SKM-1 treated with dmso at 0.1 percent for 144 hours (cell line): ENCODE measurements at regions not wholly inside any gene's neighbourhood (a gene's known extent, or its start where the extent isn't known, plus 50 kb on each side); places are given as distances from the start of the nearest gene placed in this dataset.

Experiments used
- DNase-seq: peaks from one replicate; lab custom pipeline; 2025; ENCODE audit not compliant: unreplicated experiment; lab: John Stamatoyannopoulos, UW

- no peak for DNase-seq
These were observed 142.5 kb upstream of the ROBO1 start for GRCh38 chr3:79910337-79910736.

GRCh38 chr3:79906106-79906505 lies 138.3 kb upstream of the ROBO1 start:
- no peak for DNase-seq

DNA sequence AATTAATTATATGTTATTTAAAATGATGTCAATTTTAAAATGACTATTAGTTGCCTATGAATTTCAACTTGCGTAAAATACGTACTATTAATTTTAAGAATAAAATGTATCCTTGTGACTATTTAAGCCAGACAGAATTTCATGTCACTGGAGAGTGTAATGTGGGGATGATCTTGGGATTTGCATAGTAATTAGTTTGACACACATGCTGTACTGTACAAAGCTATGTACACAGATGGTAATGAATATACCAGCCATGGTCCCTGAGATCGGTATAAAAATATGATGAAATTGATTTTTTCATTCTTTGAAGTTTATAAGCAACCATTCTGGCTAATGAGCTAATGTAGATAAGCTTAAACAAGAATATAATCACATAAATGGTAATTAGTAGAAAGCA lies 134.4 kb upstream of the ROBO1 start:
- DNase-seq, result no peak

DNA sequence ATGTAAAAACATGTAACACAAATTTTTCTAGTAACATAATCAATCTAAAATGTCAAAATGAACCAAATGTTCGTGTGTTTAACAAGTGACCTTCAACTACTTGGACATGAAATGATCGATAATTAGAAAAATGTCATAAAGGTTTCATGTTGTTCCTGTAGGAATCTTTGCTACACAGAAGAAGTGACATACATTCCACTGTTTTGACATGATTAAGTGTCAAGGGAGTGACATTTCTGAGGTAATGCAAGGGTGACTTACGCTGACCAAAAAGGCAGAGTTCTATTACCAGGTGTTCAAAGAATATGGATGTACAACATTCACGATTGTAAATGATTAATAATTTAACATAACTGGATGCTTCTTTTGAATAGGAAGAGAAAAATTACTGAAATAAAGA lies 131.1 kb upstream of the ROBO1 start:
- DNase-seq, result no peak

GRCh38 chr3:79896086-79896485 lies 128.3 kb upstream of the ROBO1 start:
- no peak for DNase-seq

GRCh38 chr3:79887213-79887612 lies 119.4 kb upstream of the ROBO1 start:
- no peak for DNase-seq

GRCh38 chr3:79886204-79886603 lies 118.4 kb upstream of the ROBO1 start:
- DNase-seq, result no peak

- DNase-seq, result no peak
These were observed 117.6 kb upstream of the ROBO1 start for GRCh38 chr3:79885407-79885806.

- DNase-seq, result no peak
These were observed 116.6 kb upstream of the ROBO1 start for GRCh38 chr3:79884354-79884753.

DNA sequence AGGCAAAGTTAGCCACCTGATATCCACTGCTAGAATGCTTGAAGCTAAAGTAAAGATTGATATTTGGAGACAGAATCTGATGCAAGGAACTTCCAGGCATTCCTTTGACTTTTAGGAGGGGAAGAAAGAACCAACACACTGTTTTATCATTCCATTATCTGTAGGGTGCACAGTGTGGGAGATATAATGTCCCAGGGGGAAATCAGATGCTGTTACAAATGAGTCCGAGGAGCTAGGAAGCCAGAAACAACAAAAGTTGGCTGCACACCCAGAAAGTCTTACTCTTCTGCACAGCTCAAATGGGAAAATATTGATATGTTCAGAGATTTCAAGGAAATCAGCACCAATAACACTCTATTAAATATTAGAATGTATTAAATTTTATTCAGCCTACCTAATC lies 113.6 kb upstream of the ROBO1 start:
- no peak for DNase-seq

GRCh38 chr3:79878708-79879107 lies 110.9 kb upstream of the ROBO1 start:
- no peak for DNase-seq

DNA sequence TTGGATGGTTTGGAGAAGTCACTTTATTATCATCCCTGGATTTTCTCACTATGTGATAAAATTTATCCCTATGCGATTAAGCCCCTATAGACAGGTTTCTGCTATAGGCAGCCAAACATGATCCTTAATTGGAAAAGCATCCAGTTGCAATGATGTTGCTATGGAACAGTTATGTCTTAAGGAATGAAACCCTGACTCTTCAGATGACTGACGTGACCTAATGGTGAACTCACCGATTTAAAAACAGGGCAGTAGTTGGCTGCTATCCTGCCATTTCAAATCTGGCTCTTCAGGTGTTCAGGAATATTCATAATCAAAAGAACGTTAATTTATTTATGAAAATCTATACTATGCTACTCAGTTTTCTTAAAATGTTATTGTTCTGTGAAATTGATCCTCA lies 106.8 kb upstream of the ROBO1 start:
- no peak for DNase-seq

DNA sequence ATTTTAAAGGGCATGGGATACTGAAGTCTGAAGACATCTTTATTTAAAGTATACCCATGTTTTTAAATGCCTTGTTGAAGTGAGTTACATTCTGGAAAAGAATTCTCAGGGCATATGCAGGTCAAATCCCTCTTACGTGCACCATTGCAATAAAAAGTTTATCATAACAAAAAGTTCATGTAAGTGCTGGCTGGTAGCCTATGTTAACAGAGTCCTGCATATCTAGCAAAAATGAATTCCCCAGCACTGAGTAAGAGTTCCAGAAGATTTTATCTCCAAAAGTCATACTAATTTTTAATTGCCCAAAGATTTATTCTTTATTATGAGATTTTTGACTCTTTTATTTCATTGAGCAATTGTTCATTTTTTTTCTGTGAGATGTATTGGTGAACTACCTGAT lies 104.7 kb upstream of the ROBO1 start:
- no peak for DNase-seq

DNA sequence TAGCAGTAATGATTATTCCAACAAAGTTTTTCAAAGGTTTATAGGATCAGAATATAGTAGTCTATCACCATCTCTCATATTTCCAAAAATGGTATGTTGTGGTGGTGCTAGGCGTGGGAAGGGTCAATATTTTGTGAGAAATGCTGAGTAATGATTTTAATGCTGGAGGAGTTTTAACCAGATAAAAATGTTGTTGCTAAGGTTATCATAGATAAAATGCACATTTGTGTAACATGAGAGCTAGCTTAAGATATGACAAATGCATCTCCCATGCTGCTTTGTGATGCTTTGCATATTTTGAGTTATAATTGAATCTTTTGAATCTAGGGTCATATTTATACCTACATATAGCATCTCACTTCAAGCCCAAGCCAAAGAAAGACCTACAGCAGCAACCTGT lies 103.9 kb upstream of the ROBO1 start:
- no peak for DNase-seq

- no peak for DNase-seq
These were observed 102.5 kb upstream of the ROBO1 start for GRCh38 chr3:79870313-79870620.

DNA sequence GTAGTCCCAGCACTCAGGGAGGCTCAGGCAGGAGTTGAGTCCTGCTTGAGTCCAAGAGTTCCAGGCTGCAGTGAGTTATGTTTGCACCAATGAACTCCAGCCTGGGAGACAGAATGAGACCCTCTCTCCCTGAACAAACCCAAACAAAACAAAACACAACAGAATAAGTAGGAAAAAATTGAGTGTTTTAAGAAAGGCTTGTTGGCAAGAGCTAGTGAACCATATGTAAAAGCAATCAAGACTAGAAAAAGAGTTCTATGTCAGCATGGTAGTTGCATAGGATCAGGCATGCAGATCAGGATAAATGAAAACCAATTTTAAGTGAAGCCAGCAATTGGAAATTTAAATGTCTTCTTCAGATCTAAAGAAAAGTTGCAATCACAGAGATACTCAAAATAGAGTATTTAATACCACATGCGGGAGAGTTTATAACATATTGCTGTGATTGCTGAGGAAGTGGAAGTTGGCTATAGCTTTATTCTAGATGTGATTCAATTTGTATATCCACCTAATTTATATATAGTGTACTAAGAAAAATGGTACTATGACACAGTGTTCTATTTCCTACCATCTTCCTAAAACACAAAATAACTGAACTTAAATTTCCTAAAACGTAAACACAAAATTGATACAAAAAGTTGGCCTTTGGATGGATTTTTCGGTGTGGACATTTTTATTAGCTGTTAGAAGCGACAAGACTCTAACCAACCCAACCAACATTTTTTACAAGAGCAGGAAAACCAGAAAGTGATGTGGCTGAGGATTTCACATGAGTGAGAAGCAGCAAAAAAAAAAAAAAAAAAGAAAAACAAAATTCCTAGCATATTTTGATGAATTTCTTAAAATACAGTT lies 101.9 kb upstream of the ROBO1 start:
- DNase-seq, result no peak

- DNase-seq, result no peak
These were observed 98.4 kb upstream of the ROBO1 start for GRCh38 chr3:79866162-79866561.

- no peak for DNase-seq
These were observed 96.3 kb upstream of the ROBO1 start for GRCh38 chr3:79864077-79864476.

DNA sequence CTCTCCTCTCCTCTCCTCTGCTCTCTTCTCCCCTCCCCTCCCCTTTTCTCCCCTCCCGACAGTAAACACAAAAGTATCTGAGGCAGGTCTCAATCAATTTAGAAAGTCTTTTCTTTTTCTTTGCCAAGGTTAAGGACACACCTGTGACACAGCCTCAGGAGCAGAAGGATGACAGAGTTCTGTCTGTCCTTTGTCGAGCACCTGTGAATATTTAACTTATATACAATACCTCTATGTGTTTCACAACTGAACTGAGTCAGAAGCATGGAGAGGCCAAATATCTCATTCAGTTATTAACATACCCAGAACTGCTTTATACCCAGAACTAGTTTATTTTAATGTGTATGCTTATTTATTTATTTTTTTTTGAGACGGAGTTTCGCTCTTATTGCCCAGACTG lies 81.1 kb upstream of the ROBO1 start:
- no peak for DNase-seq

DNA sequence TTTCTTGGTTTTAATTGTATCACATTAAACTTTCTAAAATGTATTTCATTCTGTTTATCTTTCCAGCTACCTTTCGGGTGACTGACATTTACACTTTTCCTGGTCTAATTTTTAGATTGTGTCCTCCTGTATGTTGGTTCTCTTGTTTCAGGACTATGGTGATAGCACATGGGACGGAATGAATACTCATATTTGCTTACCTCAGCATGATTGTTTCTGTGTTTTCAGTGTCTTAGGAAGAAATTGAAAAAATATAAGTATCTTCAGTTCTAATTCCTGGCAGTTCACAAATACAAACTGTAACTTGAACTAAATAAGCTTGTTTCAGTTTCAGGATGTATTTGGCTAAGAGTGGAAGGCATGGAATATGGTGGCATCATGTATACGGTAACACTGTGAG lies 80.1 kb upstream of the ROBO1 start:
- no peak for DNase-seq

- peak; percentile 10 for DNase-seq
These were observed 78.5 kb upstream of the ROBO1 start for GRCh38 chr3:79846148-79846933.

DNA sequence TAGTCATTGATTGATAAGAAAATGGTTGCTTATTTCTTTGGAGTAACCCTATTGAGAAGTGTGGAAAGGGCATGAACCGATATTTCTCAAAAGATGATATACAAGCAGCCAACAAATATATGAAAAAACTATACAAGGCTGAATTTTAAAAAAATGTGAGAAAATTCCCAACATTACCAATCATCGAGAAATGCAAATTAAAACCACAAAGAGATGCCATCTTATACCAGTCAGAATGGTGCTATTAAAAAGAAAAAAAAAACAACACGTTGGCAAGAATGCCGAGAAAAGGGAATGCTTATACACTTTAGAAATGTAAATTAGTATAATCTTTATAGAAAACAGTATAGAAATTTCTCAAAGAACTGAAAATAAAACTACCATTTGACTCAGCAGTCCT lies 77.7 kb upstream of the ROBO1 start:
- no peak for DNase-seq

DNA sequence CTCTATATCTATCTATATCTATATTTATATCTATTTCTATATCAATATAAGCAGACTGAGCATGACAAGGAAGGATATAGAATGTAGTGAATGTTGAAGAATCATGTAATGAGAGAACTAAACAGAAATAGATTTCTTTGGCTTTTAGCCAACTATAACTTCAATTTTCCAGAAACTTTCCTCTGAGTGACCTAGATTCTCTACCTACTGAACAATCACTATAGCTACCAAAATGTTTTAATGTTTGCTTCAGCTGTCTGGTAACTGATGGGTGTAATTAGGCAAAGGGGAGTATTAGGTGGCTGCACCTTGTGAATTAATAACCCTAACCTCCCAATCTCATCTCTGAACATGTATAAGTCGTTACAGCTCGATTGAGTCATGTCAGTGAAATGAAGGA lies 76.4 kb upstream of the ROBO1 start:
- DNase-seq, result no peak
